IMR-90 (cell line): ENCODE measurements at regions not wholly inside any gene's neighbourhood (a gene's known extent, or its start where the extent isn't known, plus 50 kb on each side); places are given as distances from the start of the nearest gene placed in this dataset.

Experiments used
- ATAC-seq: fragments of 200-7000 bp; cut with Tn5 transposase; 2 replicates; pipeline ENCODE4 v1.9.1; 2020; ENCODE audit warnings: low read depth, mild to moderate bottlenecking, moderate library complexity
- BruUV-seq: library from RNA; stranded (reverse); fragments of 400-500 nt; replicated peaks from 2 replicates; lab custom pipeline; 2021; lab: Mats Ljungman, UMichigan
- CTCF ChIA-PET: fragments of 300-600 bp; formaldehyde crosslinking; extraction: SDS; loops from one replicate; lab custom pipeline; 2021; ENCODE audit warnings: antibody characterized with exemption; lab: Yijun Ruan, JAX
- POLR2A ChIA-PET: fragments of 300-600 bp; sonication (Branson Sonifier 250); formaldehyde crosslinking; loops from one replicate; lab custom pipeline; 2022; ENCODE audit warnings: antibody characterized with exemption; ENCODE audit not compliant: unreplicated experiment; lab: Charles Lee
- DNase-seq: peaks from one replicate; pipeline ENCODE4 v3.0.0; 2013
- H2AFZ ChIP-seq: replicated peaks from 2 replicates; pipeline ENCODE3; 2013; ENCODE audit warnings: low read length, mild to moderate bottlenecking; ENCODE audit not compliant: poor library complexity
- H2AK5ac ChIP-seq: 2 replicates; pipeline ENCODE4 v1.6.1; 2013; ENCODE audit warnings: low read depth, low read length, inconsistent platforms
- H2AK9ac ChIP-seq: replicated peaks from 2 replicates; pipeline ENCODE3; 2013; ENCODE audit warnings: mild to moderate bottlenecking, low read depth, low read length, moderate library complexity; ENCODE audit not compliant: poor library complexity
- H2BK120ac ChIP-seq: 2 replicates; pipeline ENCODE4 v1.6.1; 2013; ENCODE audit warnings: low read depth, low read length, inconsistent platforms
- H2BK15ac ChIP-seq: 3 replicates; pipeline ENCODE4 v1.6.1; 2013; ENCODE audit warnings: low read depth, low read length, inconsistent platforms
- H2BK20ac ChIP-seq: 2 replicates; pipeline ENCODE4 v1.6.1; 2013; ENCODE audit warnings: low read depth, mild to moderate bottlenecking, inconsistent platforms, low read length, moderate library complexity
- H2BK5ac ChIP-seq: 2 replicates; pipeline ENCODE4 v1.6.1; 2013; ENCODE audit warnings: mild to moderate bottlenecking, low read depth, low read length, inconsistent platforms; ENCODE audit not compliant: poor library complexity, severe bottlenecking
- H3K14ac ChIP-seq: replicated peaks from 2 replicates; pipeline ENCODE4 v1.6.1; 2013; ENCODE audit warnings: low read depth, low read length, inconsistent platforms
- H3K18ac ChIP-seq: 2 replicates; pipeline ENCODE4 v1.6.1; 2013; ENCODE audit warnings: low read depth, low read length, control low read depth
- H3K23ac ChIP-seq: 2 replicates; pipeline ENCODE4 v1.6.1; 2013; ENCODE audit warnings: low read depth, low read length, inconsistent platforms
- H3K27ac ChIP-seq: 2 replicates; pipeline ENCODE4 v1.5.1; 2013; ENCODE audit warnings: mild to moderate bottlenecking, control low read depth, low read length; ENCODE audit not compliant: insufficient read depth
- H3K27me3 ChIP-seq: 2 replicates; pipeline ENCODE4 v1.6.1; 2013; ENCODE audit warnings: low read length; ENCODE audit not compliant: control insufficient read depth, insufficient read depth
- H3K36me3 ChIP-seq: 2 replicates; pipeline ENCODE4 v1.6.1; 2013; ENCODE audit warnings: low read length, mixed read lengths; ENCODE audit not compliant: control insufficient read depth, insufficient read depth
- H3K4ac ChIP-seq: 2 replicates; pipeline ENCODE4 v1.6.1; 2013; ENCODE audit warnings: low read depth, low read length, inconsistent platforms
- H3K4me1 ChIP-seq: 2 replicates; pipeline ENCODE4 v1.6.1; 2013; ENCODE audit warnings: low read length, mixed read lengths; ENCODE audit not compliant: control insufficient read depth, insufficient read depth
- H3K4me2 ChIP-seq: 2 replicates; pipeline ENCODE4 v1.6.1; 2013; ENCODE audit warnings: low read depth, mild to moderate bottlenecking, control low read depth, low read length, moderate library complexity
- H3K4me3 ChIP-seq: 2 replicates; pipeline ENCODE4 v1.5.1; 2013; ENCODE audit warnings: low read depth, mild to moderate bottlenecking, control low read depth, low read length, moderate library complexity; ENCODE audit not compliant: insufficient read depth
- H3K56ac ChIP-seq: 2 replicates; pipeline ENCODE4 v1.6.1; 2013; ENCODE audit warnings: low read length, inconsistent platforms; ENCODE audit not compliant: insufficient read depth; ENCODE audit errors: extremely low read depth
- H3K79me1 ChIP-seq, 2 experiments: 2 replicates each; pipeline ENCODE4 v1.6.1; 2013; ENCODE audit warnings: low read length in 2 of 2, inconsistent platforms in 1 of 2, low read depth in 1 of 2
- H3K9ac ChIP-seq: 2 replicates; pipeline ENCODE4 v1.6.1; 2013; ENCODE audit warnings: low read depth, low read length, control low read depth
- H3K9me1 ChIP-seq: 2 replicates; pipeline ENCODE4 v1.6.1; 2013; ENCODE audit warnings: low read length, inconsistent platforms; ENCODE audit not compliant: insufficient read depth
- H3K9me3 ChIP-seq: 2 replicates; pipeline ENCODE4 v1.6.1; 2013; ENCODE audit warnings: low read length; ENCODE audit not compliant: control insufficient read depth, insufficient read depth
- H4K20me1 ChIP-seq: 2 replicates; pipeline ENCODE4 v1.6.1; 2013; ENCODE audit warnings: low read length, inconsistent platforms; ENCODE audit not compliant: insufficient read depth
- H4K5ac ChIP-seq: 2 replicates; pipeline ENCODE4 v1.6.1; 2013; ENCODE audit warnings: mild to moderate bottlenecking, low read depth, low read length, control low read depth
- H4K8ac ChIP-seq, 2 experiments: 2 replicates each; pipeline ENCODE4 v1.6.1; 2013; ENCODE audit warnings: low read depth in 2 of 2, low read length in 2 of 2, control low read depth in 1 of 2, inconsistent platforms in 1 of 2
- H4K91ac ChIP-seq: 2 replicates; pipeline ENCODE4 v1.6.1; 2013; ENCODE audit warnings: low read depth, low read length, inconsistent platforms; ENCODE audit not compliant: insufficient read depth
- BHLHE40 ChIP-seq: fragments of 150-350 bp; IDR thresholded peaks from 2 replicates; pipeline ENCODE4 v1.6.1; 2016; ENCODE audit warnings: mild to moderate bottlenecking, low read depth, low read length
- CEBPB ChIP-seq: IDR thresholded peaks from 2 replicates; pipeline ENCODE4 v1.6.1; 2012; ENCODE audit warnings: low read depth, low read length, improper control_type of control experiment
- CHD1 ChIP-seq: IDR thresholded peaks from 2 replicates; pipeline ENCODE4 v1.6.1; 2012; ENCODE audit warnings: low read depth, low read length, improper control_type of control experiment
- FOS ChIP-seq: fragments of 150-350 bp; IDR thresholded peaks from 2 replicates; pipeline ENCODE4 v1.6.1; 2016; ENCODE audit warnings: low read depth, low read length
- MAFK ChIP-seq: IDR thresholded peaks from 2 replicates; pipeline ENCODE4 v1.6.1; 2012; ENCODE audit warnings: low read depth, low read length, improper control_type of control experiment
- MAZ ChIP-seq: IDR thresholded peaks from 2 replicates; pipeline ENCODE4 v1.6.1; 2012; ENCODE audit warnings: low read depth, mild to moderate bottlenecking, low read length, improper control_type of control experiment, moderate library complexity, borderline replicate concordance
- MXI1 ChIP-seq: IDR thresholded peaks from 2 replicates; pipeline ENCODE4 v1.6.1; 2012; ENCODE audit warnings: low read depth, mild to moderate bottlenecking, low read length, moderate library complexity, borderline replicate concordance
- NFE2L2 ChIP-seq: fragments of 150-350 bp; IDR thresholded peaks from 2 replicates; pipeline ENCODE4 v1.6.1; 2016; ENCODE audit warnings: low read depth, mild to moderate bottlenecking, low read length
- POLR2A ChIP-seq: IDR thresholded peaks from 2 replicates; pipeline ENCODE4 v1.6.1; 2012; ENCODE audit warnings: mild to moderate bottlenecking, low read depth, low read length
- RAD21 ChIP-seq: IDR thresholded peaks from 2 replicates; pipeline ENCODE4 v1.6.1; 2012; ENCODE audit warnings: low read length, improper control_type of control experiment
- RCOR1 ChIP-seq: IDR thresholded peaks from 2 replicates; pipeline ENCODE4 v1.6.1; 2012; ENCODE audit warnings: mild to moderate bottlenecking, low read length, improper control_type of control experiment; ENCODE audit not compliant: insufficient replicate concordance
- RFX5 ChIP-seq: IDR thresholded peaks from 2 replicates; pipeline ENCODE4 v1.8.0; 2012; ENCODE audit warnings: low read depth, mild to moderate bottlenecking, low read length, moderate library complexity
- SMC3 ChIP-seq: fragments of 150-350 bp; IDR thresholded peaks from 2 replicates; pipeline ENCODE4 v1.6.1; 2016; ENCODE audit warnings: low read depth, mild to moderate bottlenecking, antibody characterized with exemption, low read length, moderate library complexity
- WGBS, 2 experiments: methylation state at CpG; one replicate each; pipeline versions ENCODE4 v1.1.5 to v1.1.7; 2013; ENCODE audit warnings: missing lambda C conversion rate in 2 of 2; ENCODE audit not compliant: insufficient read length in 1 of 2; ENCODE audit errors: extremely low coverage in 2 of 2; 5-methylcytosine and 5-hydroxymethylcytosine counted together
- dilution Hi-C: fragments of 300-500 bp; cut with HindIII; formaldehyde crosslinking; loops from one replicate; pipeline ENCODE4 v1.14.3; 2018; ENCODE audit warnings: low sequenced_read_pairs; ENCODE audit not compliant: unreplicated experiment
- in situ Hi-C: fragments of 300-500 bp; cut with MboI; formaldehyde crosslinking; loops from 3 replicates; pipeline ENCODE4 v1.14.3; 2019; ENCODE audit warnings: low sequenced_read_pairs, inconsistent platforms, mixed read lengths
- intact Hi-C: fragments of 100-400 bp; cut with micrococcal nuclease; formaldehyde crosslinking; loops from 2 replicates; pipeline ENCODE4 v1.10.0; 2022
- TF ChIP-seq, protein P1 (sequence below): conservative IDR thresholded peaks from 2 replicates; pipeline ENCODE4 v1.5.1; 2012; ENCODE audit warnings: mild to moderate bottlenecking, low read depth, low read length, improper control_type of control experiment
- TF ChIP-seq, protein P2 (sequence below): fragments of 150-350 bp; IDR thresholded peaks from 2 replicates; pipeline ENCODE4 v1.6.1; 2016; ENCODE audit warnings: low read depth, mild to moderate bottlenecking, low read length, moderate library complexity, borderline replicate concordance
- TF ChIP-seq, protein P3 (sequence below): fragments of 150-350 bp; IDR thresholded peaks from 2 replicates; pipeline ENCODE4 v1.6.1; 2017; ENCODE audit warnings: mild to moderate bottlenecking, antibody characterized with exemption, low read length, low read depth

DNA sequence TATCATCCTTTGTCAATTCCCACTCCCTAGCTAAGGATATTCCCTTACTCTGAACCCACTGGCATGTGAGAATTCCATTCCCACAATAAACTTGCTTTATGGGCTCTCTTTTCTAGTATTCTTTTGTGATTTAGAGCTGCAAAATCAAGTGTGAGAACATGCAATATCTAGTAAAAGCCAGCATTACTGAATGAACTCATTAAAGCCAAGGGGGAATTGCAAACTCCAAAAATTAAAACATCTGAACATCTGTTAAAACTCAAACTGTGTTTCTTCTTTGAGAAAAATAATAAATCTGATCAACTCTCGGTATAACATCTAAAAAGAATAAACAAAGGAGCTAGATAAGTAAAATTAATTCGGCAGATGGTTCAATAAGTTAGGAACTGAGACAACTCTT lies 53.1 kb upstream of the MPDZ start:
- Histone ChIP-seq H3K36me3 (no peaks in the 10 kb centered on the region), H3K14ac (no peak overlapping the region), H3K18ac (no peak overlapping the region), H4K5ac (no peak overlapping the region), H3K9me1 (no peaks in the 10 kb centered on the region), H3K4me3 (no peak overlapping the region), H2AFZ (no peak overlapping the region), H3K79me1 (no peaks in the 10 kb centered on the region), H3K4me1 (no peaks in the 10 kb centered on the region), H3K9me3 (no peaks in the 10 kb centered on the region), H3K4ac (no peak overlapping the region), H2AK5ac (no peak overlapping the region), H4K91ac (no peak overlapping the region), H3K4me2 (no peak overlapping the region), H4K20me1 (no peaks in the 10 kb centered on the region), H4K8ac (no peak overlapping the region), H3K27ac (no peak overlapping the region), H3K27me3 (no peaks in the 10 kb centered on the region; the same call in 1 of the 2 replicates), H2BK120ac (no peak overlapping the region), H2BK15ac (no peak overlapping the region), H3K56ac (no peak overlapping the region), H2BK20ac (no peak overlapping the region), H2AK9ac (no peak overlapping the region), H3K23ac (no peak overlapping the region), H2BK5ac (no peak overlapping the region), H3K9ac (no peak overlapping the region)
- no TSS peak for BruUV-seq
- CTCF ChIA-PET = no interaction called here
- dilution Hi-C loops = no loop called here
- POLR2A ChIA-PET = no interaction called here
- in situ Hi-C loops = no loop called here
- intact Hi-C loops = no loop called here
- DNase-seq = no peak
- ATAC-seq = no peak
- WGBS, 2 experiments = no CpG with 5 or more reads among the region's 2 CpGs
- TF ChIP-seq MAZ (no peak), POLR2A (no peak), CHD1 (no peak), BHLHE40 (no peak), RFX5 (no peak), RAD21 (no peak), CEBPB (no peak), MXI1 (no peak), FOS (no peak), NFE2L2 (no peak), SMC3 (no peak), MAFK (no peak), RCOR1 (no peak)
- TF ChIP-seq, protein P1, sequence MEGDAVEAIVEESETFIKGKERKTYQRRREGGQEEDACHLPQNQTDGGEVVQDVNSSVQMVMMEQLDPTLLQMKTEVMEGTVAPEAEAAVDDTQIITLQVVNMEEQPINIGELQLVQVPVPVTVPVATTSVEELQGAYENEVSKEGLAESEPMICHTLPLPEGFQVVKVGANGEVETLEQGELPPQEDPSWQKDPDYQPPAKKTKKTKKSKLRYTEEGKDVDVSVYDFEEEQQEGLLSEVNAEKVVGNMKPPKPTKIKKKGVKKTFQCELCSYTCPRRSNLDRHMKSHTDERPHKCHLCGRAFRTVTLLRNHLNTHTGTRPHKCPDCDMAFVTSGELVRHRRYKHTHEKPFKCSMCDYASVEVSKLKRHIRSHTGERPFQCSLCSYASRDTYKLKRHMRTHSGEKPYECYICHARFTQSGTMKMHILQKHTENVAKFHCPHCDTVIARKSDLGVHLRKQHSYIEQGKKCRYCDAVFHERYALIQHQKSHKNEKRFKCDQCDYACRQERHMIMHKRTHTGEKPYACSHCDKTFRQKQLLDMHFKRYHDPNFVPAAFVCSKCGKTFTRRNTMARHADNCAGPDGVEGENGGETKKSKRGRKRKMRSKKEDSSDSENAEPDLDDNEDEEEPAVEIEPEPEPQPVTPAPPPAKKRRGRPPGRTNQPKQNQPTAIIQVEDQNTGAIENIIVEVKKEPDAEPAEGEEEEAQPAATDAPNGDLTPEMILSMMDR = no peak
- TF ChIP-seq, protein P2, sequence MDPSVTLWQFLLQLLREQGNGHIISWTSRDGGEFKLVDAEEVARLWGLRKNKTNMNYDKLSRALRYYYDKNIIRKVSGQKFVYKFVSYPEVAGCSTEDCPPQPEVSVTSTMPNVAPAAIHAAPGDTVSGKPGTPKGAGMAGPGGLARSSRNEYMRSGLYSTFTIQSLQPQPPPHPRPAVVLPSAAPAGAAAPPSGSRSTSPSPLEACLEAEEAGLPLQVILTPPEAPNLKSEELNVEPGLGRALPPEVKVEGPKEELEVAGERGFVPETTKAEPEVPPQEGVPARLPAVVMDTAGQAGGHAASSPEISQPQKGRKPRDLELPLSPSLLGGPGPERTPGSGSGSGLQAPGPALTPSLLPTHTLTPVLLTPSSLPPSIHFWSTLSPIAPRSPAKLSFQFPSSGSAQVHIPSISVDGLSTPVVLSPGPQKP = no peak
- TF ChIP-seq, protein P3, sequence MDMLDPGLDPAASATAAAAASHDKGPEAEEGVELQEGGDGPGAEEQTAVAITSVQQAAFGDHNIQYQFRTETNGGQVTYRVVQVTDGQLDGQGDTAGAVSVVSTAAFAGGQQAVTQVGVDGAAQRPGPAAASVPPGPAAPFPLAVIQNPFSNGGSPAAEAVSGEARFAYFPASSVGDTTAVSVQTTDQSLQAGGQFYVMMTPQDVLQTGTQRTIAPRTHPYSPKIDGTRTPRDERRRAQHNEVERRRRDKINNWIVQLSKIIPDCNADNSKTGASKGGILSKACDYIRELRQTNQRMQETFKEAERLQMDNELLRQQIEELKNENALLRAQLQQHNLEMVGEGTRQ = no peak
